ENCODE measurements at regions not wholly inside any gene's neighbourhood (a gene's known extent, or its start where the extent isn't known, plus 50 kb on each side); places are given as distances from the start of the nearest gene placed in this dataset.

GRCh38 chr2:53424902-53425301 is 342.7 kb upstream of the CHAC2 start:
- H3K4me3 ChIP-seq = no peak overlapping the region
- no peaks in the 10 kb centered on the region for H3K36me3 ChIP-seq (ENCODE audit: control insufficient read depth in 2 of 2, insufficient read depth in 2 of 2, low read length in 1 of 2)
- no peak overlapping the region for H3K27ac ChIP-seq (ENCODE audit: control insufficient read depth, insufficient read depth)
- intact Hi-C loops (cut with micrococcal nuclease; ENCODE audit: unreplicated experiment) = loop anchor here (5.0 kb wide), 3 partner anchors 292 to 392 kb away; no protein-coding TSS in a partner anchor
- BruUV-seq (replicated peaks) = no TSS peak
- FAIRE-seq (no peak), DNase-seq (ENCODE audit: low read depth, low spot score) (peak; percentile 12), ATAC-seq (peak; percentile 81)
- no peak overlapping the region for H3K9ac ChIP-seq (ENCODE audit: control insufficient read depth, insufficient read depth, low read length)
- ChIA-PET RAD21 (ENCODE audit: unreplicated experiment) (no interaction called here), POLR2A (no interaction called here), SMC1A (ENCODE audit: uncharacterized antibody, unreplicated experiment) (interaction anchor here (0.7 to 1.1 kb wide), 2 partner anchors 1078 to 1207 kb away, joined by 3 read pairs; no protein-coding TSS in a partner anchor), CTCF (no interaction called here)
- no peaks in the 10 kb centered on the region for H4K20me1 ChIP-seq (ENCODE audit: control insufficient read depth, insufficient read depth)
- H3K4me1 ChIP-seq (ENCODE audit: control insufficient read depth, insufficient read depth, low read length) = peaks cover 4% of the 10 kb centered on the region; the same call in 1 of the 2 replicates
- H3K79me2 ChIP-seq (ENCODE audit: control insufficient read depth, insufficient read depth, low read length) = no peaks in the 10 kb centered on the region
- no peak overlapping the region for H2AFZ ChIP-seq (ENCODE audit: control insufficient read depth, low read depth, low read length)
- in situ Hi-C loops (cut with MboI) = no loop called here
- H3K4me2 ChIP-seq (ENCODE audit: control insufficient read depth, insufficient read depth) = no peak overlapping the region
- whole genome bisulfite sequencing (ENCODE audit: insufficient coverage, insufficient replicate concordance, low lambda C conversion rate, missing lambda C conversion rate) = 17% methylated on average over 3 of the region's 3 CpGs
- no peaks in the 10 kb centered on the region for H3K27me3 ChIP-seq (replicated peaks in 1 of 2; ENCODE audit: control insufficient read depth in 2 of 2, insufficient read depth in 2 of 2, low read length in 1 of 2)
- H3K9me3 ChIP-seq (replicated peaks; ENCODE audit: control insufficient read depth, insufficient read depth, low read length) = no peaks in the 10 kb centered on the region
- TF ChIP-seq RB1 (IDR thresholded peaks at IDR 0.05; ENCODE audit: borderline replicate concordance) (no peak), SREBF2 (IDR thresholded peaks at IDR 0.05; ENCODE audit: low read length) (no peak), PBX3 (IDR thresholded peaks at IDR 0.05; ENCODE audit: insufficient replicate concordance, low read depth, low read length) (peak; percentile 25), HSF1 (IDR thresholded peaks at IDR 0.05; ENCODE audit: low read depth, low read length) (no peak), ZNF24 (IDR thresholded peaks at IDR 0.05) (no peak), BACH1 (IDR thresholded peaks at IDR 0.05; ENCODE audit: borderline replicate concordance) (no peak), NFIC (IDR thresholded peaks at IDR 0.05; ENCODE audit: low read depth, low read length) (no peak), CBX5 (IDR thresholded peaks at IDR 0.05; ENCODE audit: low read depth) (no peak), HCFC1 (IDR thresholded peaks at IDR 0.05; ENCODE audit: low read length) (no peak), TCF12 (IDR thresholded peaks at IDR 0.05; ENCODE audit: low read depth, low read length) (no peak), CBX3 (IDR thresholded peaks at IDR 0.05; ENCODE audit: borderline replicate concordance, low read depth) (no peak), MLLT1 (IDR thresholded peaks at IDR 0.05) (no peak), BRCA1 (IDR thresholded peaks at IDR 0.05; ENCODE audit: low read depth, low read length) (no peak), EP300 (IDR thresholded peaks at IDR 0.05; ENCODE audit: borderline replicate concordance in 1 of 2, control insufficient read depth in 1 of 2, low read depth in 2 of 2, low read length in 2 of 2) (no peak), SMC3 (IDR thresholded peaks at IDR 0.05; ENCODE audit: borderline replicate concordance, low read length) (no peak), FOS (IDR thresholded peaks at IDR 0.05; ENCODE audit: borderline replicate concordance, extremely low read depth, insufficient read length) (no peak), YBX1 (IDR thresholded peaks at IDR 0.05) (no peak), TBL1XR1 (IDR thresholded peaks at IDR 0.05; ENCODE audit: low read depth, low read length) (no peak), CEBPB (IDR thresholded peaks at IDR 0.05; ENCODE audit: borderline replicate concordance in 1 of 2, low read depth in 2 of 2, low read length in 2 of 2) (no peak), SKIL (IDR thresholded peaks at IDR 0.05; ENCODE audit: low read depth, poor library complexity, severe bottlenecking) (no peak), ZNF217 (IDR thresholded peaks at IDR 0.05) (no peak)
